ENCODE measurements at regions not wholly inside any gene's neighbourhood (a gene's known extent, or its start where the extent isn't known, plus 50 kb on each side); places are given as distances from the start of the nearest gene placed in this dataset.

- TF ChIP-seq CTCF (conservative IDR thresholded peaks at IDR 0.05 in 1 of 2, IDR thresholded peaks at IDR 0.05 in 1 of 2; ENCODE audit: extremely low read depth in 1 of 2, insufficient read depth in 1 of 2, low read depth in 1 of 2, low read length in 2 of 2) (no peak), EZH2 (IDR thresholded peaks at IDR 0.05; ENCODE audit: borderline replicate concordance, low read length) (no peak)
Measured at GRCh38 chr1:57826535-57826934, 402.7 kb upstream of the DAB1 start.

All from mammary epithelial cell (primary cell).